Fibroblast of lung (primary cell): ENCODE measurements at regions not wholly inside any gene's neighbourhood (a gene's known extent, or its start where the extent isn't known, plus 50 kb on each side); places are given as distances from the start of the nearest gene placed in this dataset.

Experiments used
- DNase-seq, 2 donors: peaks; one replicate each; pipeline versions ENCODE4 v3.0.0 to v3.0.0-alpha.2; 2010; ENCODE audit warnings: low read depth in 2 of 2
- H2AFZ ChIP-seq: 2 replicates; pipeline ENCODE4 v1.5.1; 2012; ENCODE audit warnings: low read length, control low read depth, inconsistent platforms
- H3K27ac ChIP-seq: 2 replicates; pipeline ENCODE4 v1.5.1; 2011; ENCODE audit warnings: low read length, control low read depth; ENCODE audit not compliant: insufficient read depth
- H3K27me3 ChIP-seq: 2 replicates; pipeline ENCODE4 v1.5.1; 2011; ENCODE audit warnings: mild to moderate bottlenecking, low read length; ENCODE audit not compliant: control insufficient read depth, insufficient read depth
- H3K36me3 ChIP-seq: 2 replicates; pipeline ENCODE4 v1.5.1; 2011; ENCODE audit warnings: low read length; ENCODE audit not compliant: control insufficient read depth, insufficient read depth
- H3K4me1 ChIP-seq: 2 replicates; pipeline ENCODE4 v1.5.1; 2011; ENCODE audit warnings: low read length; ENCODE audit not compliant: control insufficient read depth, insufficient read depth; ENCODE audit errors: extremely low read depth
- H3K4me2 ChIP-seq: 2 replicates; pipeline ENCODE4 v1.5.1; 2011; ENCODE audit warnings: low read length, control low read depth; ENCODE audit not compliant: insufficient read depth; ENCODE audit errors: extremely low read depth
- H3K4me3 ChIP-seq, 4 experiments: fragments of 200-600 bp in 1 of 4; sonication (generic) in 1 of 4; replicated peaks in 1 of 4; 2 replicates each; pipeline ENCODE4 v1.5.1; 2011 to 2016; ENCODE audit warnings: low read length in 4 of 4, low read depth in 3 of 4, mild to moderate bottlenecking in 3 of 4, control low read depth in 2 of 4, inconsistent platforms in 1 of 4, mixed read lengths in 1 of 4; ENCODE audit not compliant: insufficient read depth in 1 of 4; ENCODE audit errors: control extremely low read depth in 1 of 4
- H3K79me2 ChIP-seq: 2 replicates; pipeline ENCODE4 v1.5.1; 2012; ENCODE audit warnings: mild to moderate bottlenecking, low read length, inconsistent platforms; ENCODE audit not compliant: control insufficient read depth, insufficient read depth
- H3K9ac ChIP-seq: 2 replicates; pipeline ENCODE4 v1.5.1; 2011; ENCODE audit warnings: mild to moderate bottlenecking, low read length, control low read depth; ENCODE audit not compliant: insufficient read depth
- H3K9me3 ChIP-seq: 2 replicates; pipeline ENCODE4 v1.5.1; 2012; ENCODE audit warnings: low read depth, low read length; ENCODE audit not compliant: control insufficient read depth, insufficient read depth
- H4K20me1 ChIP-seq: 2 replicates; pipeline ENCODE4 v1.5.1; 2011; ENCODE audit warnings: low read length; ENCODE audit not compliant: control insufficient read depth, insufficient read depth; ENCODE audit errors: extremely low read depth
- CTCF ChIP-seq, 2 donors: IDR thresholded peaks in 1 of 2; conservative IDR thresholded peaks in 1 of 2; 1 replicate in 1 of 2; 2 replicates in 1 of 2; pipeline ENCODE4 v1.5.1; 2011 to 2012; ENCODE audit warnings: low read length in 2 of 2, control low read depth in 1 of 2, inconsistent platforms in 1 of 2, low read depth in 1 of 2, mild to moderate bottlenecking in 1 of 2
- EZH2 ChIP-seq: IDR thresholded peaks from 2 replicates; pipeline ENCODE4 v1.5.1; 2012; ENCODE audit warnings: low read length, control low read depth, mild to moderate bottlenecking; ENCODE audit errors: missing control alignments

GRCh38 chr7:22937946-22938345 is 76.0 kb downstream of the HYCC1 start:
- Histone ChIP-seq H3K4me2 (no peak overlapping the region), H3K79me2 (no peaks in the 10 kb centered on the region), H3K9me3 (no peaks in the 10 kb centered on the region), H3K36me3 (peaks cover 2% of the 10 kb centered on the region), H2AFZ (no peak overlapping the region), H3K4me1 (peaks cover 7% of the 10 kb centered on the region), H3K27ac (no peak overlapping the region), H4K20me1 (no peaks in the 10 kb centered on the region), H3K4me3 (no peak overlapping the region), H3K9ac (no peak overlapping the region), H3K27me3 (no peaks in the 10 kb centered on the region)
- DNase-seq, result no peak
- no peak for TF ChIP-seq CTCF (conservative IDR thresholded peaks at IDR 0.05 in 1 of 2, IDR thresholded peaks at IDR 0.05 in 1 of 2; ENCODE audit: low read depth in 1 of 2, low read length in 2 of 2)
- TF ChIP-seq EZH2, result no peak

- TF ChIP-seq EZH2 (no peak), CTCF (conservative IDR thresholded peaks at IDR 0.05 in 1 of 2, IDR thresholded peaks at IDR 0.05 in 1 of 2; ENCODE audit: low read depth in 1 of 2, low read length in 2 of 2) (no peak)
- H2AFZ ChIP-seq, result no peak overlapping the region
- no peaks in the 10 kb centered on the region for H3K79me2 ChIP-seq
- peaks cover 7% of the 10 kb centered on the region for H3K4me1 ChIP-seq
- no peak overlapping the region for H3K4me3 ChIP-seq
- H4K20me1 ChIP-seq, result no peaks in the 10 kb centered on the region
- no peaks in the 10 kb centered on the region for H3K9me3 ChIP-seq
- no peaks in the 10 kb centered on the region for H3K27me3 ChIP-seq
- H3K9ac ChIP-seq, result no peak overlapping the region
- no peak for DNase-seq
- H3K27ac ChIP-seq, result no peak overlapping the region
- no peak overlapping the region for H3K4me2 ChIP-seq
- H3K36me3 ChIP-seq, result peaks cover 2% of the 10 kb centered on the region
These were observed 77.7 kb downstream of the HYCC1 start for GRCh38 chr7:22936246-22936645.

- peaks cover 7% of the 10 kb centered on the region for H3K4me1 ChIP-seq
- no peak for TF ChIP-seq CTCF (conservative IDR thresholded peaks at IDR 0.05 in 1 of 2, IDR thresholded peaks at IDR 0.05 in 1 of 2; ENCODE audit: low read depth in 1 of 2, low read length in 2 of 2)
- TF ChIP-seq EZH2, result no peak
These were observed 78.7 kb downstream of the HYCC1 start for GRCh38 chr7:22935269-22935668.

More at GRCh38 chr7:22935269-22935668, 78.7 kb downstream of the HYCC1 start:
- Histone ChIP-seq H3K4me3 (no peak overlapping the region), H2AFZ (no peak overlapping the region), H3K4me2 (no peak overlapping the region), H3K27me3 (no peaks in the 10 kb centered on the region), H3K9ac (no peak overlapping the region), H3K27ac (no peak overlapping the region), H3K79me2 (no peaks in the 10 kb centered on the region), H4K20me1 (no peaks in the 10 kb centered on the region), H3K36me3 (no peaks in the 10 kb centered on the region), H3K9me3 (no peaks in the 10 kb centered on the region)
- DNase-seq, result no peak
